Colonic mucosa (tissue), 4 donors: ENCODE measurements at regions not wholly inside any gene's neighbourhood (a gene's known extent, or its start where the extent isn't known, plus 50 kb on each side); places are given as distances from the start of the nearest gene placed in this dataset.

Experiments
- DNase-seq: peaks from one replicate; pipeline ENCODE4 v3.0.0-alpha.2; 2020
- H3K27ac ChIP-seq: fragments of 200-600 bp; one replicate; pipeline ENCODE4 v1.8.0; 2021
- H3K27me3 ChIP-seq: fragments of 200-600 bp; one replicate; pipeline ENCODE4 v1.8.0; 2021
- H3K36me3 ChIP-seq: fragments of 200-600 bp; one replicate; pipeline ENCODE4 v1.8.0; 2021
- H3K4me1 ChIP-seq: fragments of 200-600 bp; one replicate; pipeline ENCODE4 v1.8.0; 2021; ENCODE audit warnings: mild to moderate bottlenecking
- H3K4me3 ChIP-seq: fragments of 200-600 bp; one replicate; pipeline ENCODE4 v1.8.0; 2021
- H3K9ac ChIP-seq, 2 donors: one replicate each; pipeline ENCODE4 v1.7.0; 2013; ENCODE audit warnings: control low read depth in 2 of 2, low read depth in 2 of 2, low read length in 2 of 2
- H3K9me3 ChIP-seq: fragments of 200-600 bp; one replicate; pipeline ENCODE4 v1.8.0; 2021
- intact Hi-C: fragments of 100-400 bp; cut with DNase I; formaldehyde crosslinking; loops from one replicate; pipeline ENCODE4 v1.14.1; 2022
- TF ChIP-seq, protein P1 (sequence below): fragments of 200-600 bp; IDR thresholded peaks from one replicate; pipeline ENCODE4 v1.8.0; 2022; ENCODE audit warnings: antibody characterized with exemption, mild to moderate bottlenecking
- donor health status: healthy.
- donor health status: DM: no; HTN: no; CAD: no.
- donor health status: DM: no; HTN: no; CAD: no.

DNA sequence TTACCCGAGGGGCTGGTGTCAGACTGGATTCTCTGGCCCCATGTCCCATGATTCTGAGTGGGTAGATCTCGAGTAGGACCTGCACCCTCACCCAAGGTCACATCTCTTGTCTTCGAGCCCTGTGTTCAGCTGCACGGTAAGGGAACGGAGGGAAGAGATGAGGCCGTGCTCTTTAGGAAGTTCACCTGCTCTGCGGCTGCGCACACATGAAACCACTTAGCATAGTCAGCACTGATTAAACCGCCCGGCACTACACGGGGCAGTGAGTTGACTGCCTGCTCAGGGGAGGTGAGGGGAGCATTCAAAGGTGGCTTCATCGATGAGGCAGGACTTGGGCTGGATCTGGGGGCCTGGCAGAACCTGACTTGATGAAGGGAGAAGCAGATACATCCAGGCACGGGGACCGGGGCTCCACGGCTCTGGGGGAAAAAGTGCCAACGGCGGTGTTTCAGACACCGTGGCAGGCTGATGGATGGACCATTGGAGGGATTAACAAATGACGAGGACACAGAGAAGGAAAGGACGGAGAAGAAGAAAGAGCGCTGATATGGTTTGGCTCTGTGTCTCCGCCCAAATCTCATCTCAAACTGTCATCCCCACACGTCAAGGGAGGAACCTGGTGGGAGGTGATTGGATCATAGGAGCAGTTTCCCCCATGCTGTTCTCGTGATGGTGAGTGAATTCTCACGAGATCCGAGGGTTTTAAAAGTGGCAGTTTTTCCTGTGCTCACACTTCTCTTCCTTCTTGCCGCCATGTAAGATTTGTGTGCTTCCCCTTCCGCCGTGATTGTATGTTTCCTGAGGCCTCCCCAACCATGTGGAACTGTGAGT is 248.6 kb downstream of the CYP26B1 start:
- H3K4me3 ChIP-seq, result no peak overlapping the region
- no peak overlapping the region for H3K27ac ChIP-seq
- TF ChIP-seq, protein P1, sequence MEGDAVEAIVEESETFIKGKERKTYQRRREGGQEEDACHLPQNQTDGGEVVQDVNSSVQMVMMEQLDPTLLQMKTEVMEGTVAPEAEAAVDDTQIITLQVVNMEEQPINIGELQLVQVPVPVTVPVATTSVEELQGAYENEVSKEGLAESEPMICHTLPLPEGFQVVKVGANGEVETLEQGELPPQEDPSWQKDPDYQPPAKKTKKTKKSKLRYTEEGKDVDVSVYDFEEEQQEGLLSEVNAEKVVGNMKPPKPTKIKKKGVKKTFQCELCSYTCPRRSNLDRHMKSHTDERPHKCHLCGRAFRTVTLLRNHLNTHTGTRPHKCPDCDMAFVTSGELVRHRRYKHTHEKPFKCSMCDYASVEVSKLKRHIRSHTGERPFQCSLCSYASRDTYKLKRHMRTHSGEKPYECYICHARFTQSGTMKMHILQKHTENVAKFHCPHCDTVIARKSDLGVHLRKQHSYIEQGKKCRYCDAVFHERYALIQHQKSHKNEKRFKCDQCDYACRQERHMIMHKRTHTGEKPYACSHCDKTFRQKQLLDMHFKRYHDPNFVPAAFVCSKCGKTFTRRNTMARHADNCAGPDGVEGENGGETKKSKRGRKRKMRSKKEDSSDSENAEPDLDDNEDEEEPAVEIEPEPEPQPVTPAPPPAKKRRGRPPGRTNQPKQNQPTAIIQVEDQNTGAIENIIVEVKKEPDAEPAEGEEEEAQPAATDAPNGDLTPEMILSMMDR, result no peak
- intact Hi-C loops, result no loop called here
- no peak for DNase-seq
- no peak overlapping the region for H3K9ac ChIP-seq
- no peaks in the 10 kb centered on the region for H3K4me1 ChIP-seq
- no peaks in the 10 kb centered on the region for H3K27me3 ChIP-seq
- H3K9me3 ChIP-seq, result no peaks in the 10 kb centered on the region
- H3K36me3 ChIP-seq, result no peaks in the 10 kb centered on the region

DNA sequence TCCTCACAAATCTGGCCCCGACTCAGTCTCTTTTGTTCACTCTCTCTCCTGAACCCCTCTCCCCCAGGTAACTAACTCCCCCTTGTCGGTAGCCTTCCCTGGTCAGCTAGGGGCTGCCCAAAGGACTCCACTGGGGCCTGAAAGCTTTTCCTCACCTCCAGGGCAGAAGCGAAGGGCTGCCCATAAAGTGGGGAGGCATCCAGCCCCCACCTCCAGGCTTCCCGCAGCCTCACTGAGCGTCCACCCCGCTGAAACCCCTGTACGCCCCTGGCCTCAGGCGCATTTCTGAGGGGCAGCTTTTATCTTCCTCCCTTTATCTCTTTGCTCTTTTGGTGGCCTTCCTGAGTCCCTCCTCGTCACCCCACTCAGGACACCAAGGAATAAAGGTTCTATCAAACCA is 249.3 kb downstream of the CYP26B1 start:
- intact Hi-C loops, result no loop called here

DNA sequence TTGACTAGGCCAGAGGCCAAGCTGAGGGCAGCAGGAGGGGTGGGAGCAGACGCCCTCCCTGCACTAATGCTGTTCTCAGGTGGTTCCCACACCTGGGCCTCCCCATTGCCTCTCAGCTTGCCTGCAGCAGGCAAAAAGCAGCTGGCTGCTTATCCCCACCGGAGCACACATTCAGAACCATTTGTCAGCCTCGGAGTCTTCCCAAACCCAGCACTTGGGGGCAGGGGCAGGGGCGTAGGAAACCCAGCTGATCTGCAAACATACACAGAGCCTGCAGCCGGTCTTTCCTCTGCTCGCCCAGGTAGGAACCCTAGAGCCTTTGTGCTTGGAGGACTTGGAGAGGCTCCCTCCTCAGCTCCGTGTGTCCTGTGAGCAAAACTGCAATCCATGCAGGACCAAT is 249.8 kb downstream of the CYP26B1 start:
- H3K9me3 ChIP-seq, result no peaks in the 10 kb centered on the region
- DNase-seq, result no peak

More for the DNA sequence above, 249.3 kb downstream of the CYP26B1 start:
- Histone ChIP-seq H3K27ac (no peak overlapping the region), H3K9me3 (no peaks in the 10 kb centered on the region), H3K9ac (no peak overlapping the region), H3K4me1 (no peaks in the 10 kb centered on the region), H3K36me3 (no peaks in the 10 kb centered on the region), H3K27me3 (no peaks in the 10 kb centered on the region), H3K4me3 (no peak overlapping the region)
- TF ChIP-seq, protein P1, result no peak
- DNase-seq, result no peak

DNA sequence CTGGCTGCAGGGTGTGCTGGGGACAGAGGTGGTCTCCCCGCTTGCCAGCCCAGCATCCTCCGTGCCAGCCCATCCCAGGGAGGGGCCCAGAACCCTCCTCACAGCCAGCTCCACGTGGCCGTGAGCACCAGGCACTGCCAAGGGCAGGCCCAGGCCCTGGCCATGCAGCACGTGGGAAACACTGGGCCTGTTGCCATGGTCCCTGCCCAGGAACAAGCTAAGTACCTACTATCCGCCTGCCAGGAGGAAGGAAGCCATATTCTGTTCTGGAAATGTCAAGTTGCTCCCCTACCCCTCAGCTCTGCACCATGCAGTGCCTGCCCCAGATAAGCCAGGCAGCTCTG is 250.6 kb downstream of the CYP26B1 start:
- H3K9ac ChIP-seq, result no peak overlapping the region
- no peak overlapping the region for H3K4me3 ChIP-seq
- TF ChIP-seq, protein P1, result no peak
- H3K27me3 ChIP-seq, result no peaks in the 10 kb centered on the region
- no peaks in the 10 kb centered on the region for H3K9me3 ChIP-seq
- H3K4me1 ChIP-seq, result no peaks in the 10 kb centered on the region
- intact Hi-C loops, result no loop called here
- no peak overlapping the region for H3K27ac ChIP-seq
- H3K36me3 ChIP-seq, result no peaks in the 10 kb centered on the region
- DNase-seq, result no peak

More for the DNA sequence above, 249.8 kb downstream of the CYP26B1 start:
- Histone ChIP-seq H3K9ac (no peak overlapping the region), H3K27ac (no peak overlapping the region), H3K4me1 (no peaks in the 10 kb centered on the region), H3K27me3 (no peaks in the 10 kb centered on the region), H3K36me3 (no peaks in the 10 kb centered on the region), H3K4me3 (no peak overlapping the region)
- intact Hi-C loops, result no loop called here
- TF ChIP-seq, protein P1, result no peak

DNA sequence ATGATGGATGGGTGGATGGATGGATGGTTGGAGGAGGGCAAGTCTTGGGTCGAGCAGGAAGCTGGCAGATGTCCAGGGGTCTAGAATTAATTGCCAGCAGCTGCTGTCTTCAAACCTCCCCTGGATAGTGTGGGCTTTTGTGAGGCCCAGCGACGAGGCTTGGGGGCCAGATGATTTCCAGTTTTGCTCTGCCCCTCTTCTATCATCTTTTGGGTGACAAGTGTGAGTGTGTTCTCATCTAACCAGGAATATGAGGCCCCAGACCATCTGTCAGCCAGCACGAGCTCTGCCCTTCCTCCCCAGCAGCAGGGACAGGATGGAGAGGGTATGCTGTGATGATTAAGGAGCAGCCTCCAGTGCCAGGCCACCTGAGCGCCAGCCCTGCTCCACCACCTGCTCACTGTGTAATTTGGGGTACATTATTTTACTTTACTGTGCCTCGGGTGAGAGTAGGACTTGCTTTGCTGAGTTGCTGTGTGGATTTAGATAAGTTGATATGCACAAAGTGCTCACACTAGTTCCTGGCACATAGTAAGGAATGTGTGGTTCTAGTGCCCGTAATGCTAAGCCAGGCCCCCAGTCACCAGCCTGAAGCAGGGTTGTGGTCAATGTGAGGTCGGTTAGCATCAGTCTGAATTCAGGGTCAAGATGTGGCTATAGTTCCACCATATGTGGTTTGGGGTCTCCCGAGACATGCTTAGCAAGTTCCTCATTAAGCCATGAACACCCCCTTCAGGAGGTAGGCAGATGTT is 251.1 kb downstream of the CYP26B1 start:
- intact Hi-C loops, result no loop called here
- H3K4me3 ChIP-seq, result no peak overlapping the region
- no peak overlapping the region for H3K27ac ChIP-seq
- TF ChIP-seq, protein P1, result no peak
- no peak for DNase-seq
- no peaks in the 10 kb centered on the region for H3K27me3 ChIP-seq
- H3K4me1 ChIP-seq, result no peaks in the 10 kb centered on the region
- H3K36me3 ChIP-seq, result no peaks in the 10 kb centered on the region
- no peak overlapping the region for H3K9ac ChIP-seq
- H3K9me3 ChIP-seq, result no peaks in the 10 kb centered on the region
